OCI-LY1 (cell line): ENCODE measurements at regions not wholly inside any gene's neighbourhood (a gene's known extent, or its start where the extent isn't known, plus 50 kb on each side); places are given as distances from the start of the nearest gene placed in this dataset.
"Not testable (repeated sequence)": the region's sequence is repeated elsewhere in the genome, so short reads cannot be mapped to it uniquely, and the experiment has no call there.

ENCODE experiments used
- H2AFZ ChIP-seq: fragments of 200-600 bp; sonication (generic), shearing (Covaris generic); 2 replicates; pipeline ENCODE4 v1.6.0; 2014; ENCODE audit warnings: antibody characterized with exemption, mild to moderate bottlenecking, low read length
- H3F3A ChIP-seq: fragments of 200-600 bp; sonication (generic), shearing (Covaris generic); 2 replicates; pipeline ENCODE4 v1.6.0; 2014; ENCODE audit warnings: mild to moderate bottlenecking, antibody characterized with exemption, low read length, moderate library complexity; ENCODE audit not compliant: insufficient read depth
- H3K27ac ChIP-seq: fragments of 200-600 bp; sonication (generic); 2 replicates; pipeline ENCODE4 v1.5.1; 2014; ENCODE audit warnings: low read length, mixed run types, mild to moderate bottlenecking, low read depth; ENCODE audit not compliant: poor library complexity, severe bottlenecking
- H3K27me3 ChIP-seq: fragments of 200-600 bp; sonication (generic); 2 replicates; pipeline ENCODE4 v1.6.0; 2014; ENCODE audit warnings: antibody characterized with exemption, mild to moderate bottlenecking, low read length, moderate library complexity; ENCODE audit not compliant: insufficient read depth
- H3K36me3 ChIP-seq: fragments of 200-600 bp; sonication (generic); 2 replicates; pipeline ENCODE4 v1.6.1; 2014; ENCODE audit warnings: mild to moderate bottlenecking, antibody characterized with exemption, low read length, moderate library complexity, mixed read lengths; ENCODE audit not compliant: insufficient read depth
- H3K4me1 ChIP-seq: fragments of 200-600 bp; sonication (generic); 2 replicates; pipeline ENCODE4 v1.5.1; 2014; ENCODE audit warnings: mild to moderate bottlenecking, low read length, moderate library complexity; ENCODE audit not compliant: insufficient read depth, severe bottlenecking
- H3K4me2 ChIP-seq: fragments of 200-600 bp; sonication (generic), shearing (Covaris generic); 2 replicates; pipeline ENCODE4 v1.6.1; 2014; ENCODE audit warnings: low read length
- H3K4me3 ChIP-seq: fragments of 200-600 bp; sonication (generic); 2 replicates; pipeline ENCODE4 v1.5.1; 2014; ENCODE audit warnings: low read length, low read depth, mild to moderate bottlenecking, mixed read lengths; ENCODE audit not compliant: poor library complexity, severe bottlenecking
- H3K79me2 ChIP-seq: fragments of 200-600 bp; shearing (Covaris generic); 2 replicates; pipeline ENCODE4 v1.6.1; 2016; ENCODE audit warnings: mixed run types, low read length, mixed read lengths; ENCODE audit not compliant: insufficient read depth
- H3K9ac ChIP-seq: fragments of 200-600 bp; sonication (generic), shearing (Covaris generic); 2 replicates; pipeline ENCODE4 v1.6.1; 2014; ENCODE audit warnings: mild to moderate bottlenecking, low read length, mixed read lengths
- H3K9me2 ChIP-seq: fragments of 200-600 bp; sonication (generic), shearing (Covaris generic); 2 replicates; pipeline ENCODE4 v1.6.1; 2014; ENCODE audit warnings: low read depth, mild to moderate bottlenecking, low read length, mixed read lengths
- H3K9me3 ChIP-seq: fragments of 200-600 bp; shearing (Covaris generic); 2 replicates; pipeline ENCODE4 v1.6.1; 2014; ENCODE audit warnings: low read length, mixed read lengths
- H4K20me1 ChIP-seq: fragments of 200-600 bp; sonication (generic), shearing (Covaris generic); 2 replicates; pipeline ENCODE4 v1.6.0; 2016; ENCODE audit warnings: mild to moderate bottlenecking, low read length; ENCODE audit not compliant: insufficient read depth
- CTCF ChIP-seq: fragments of 200-600 bp; sonication (generic), shearing (Covaris generic); IDR thresholded peaks from 2 replicates; pipeline ENCODE4 v1.5.1; 2017; ENCODE audit warnings: mild to moderate bottlenecking, antibody characterized with exemption, low read length, moderate library complexity, mixed read lengths
- EZH2 ChIP-seq: fragments of 200-600 bp; sonication (generic), shearing (Covaris generic); IDR thresholded peaks from 2 replicates; pipeline ENCODE4 v1.8.0; 2017; ENCODE audit warnings: borderline replicate concordance, mixed run types, mild to moderate bottlenecking, antibody characterized with exemption, low read length, moderate library complexity, mixed read lengths

- H2AFZ ChIP-seq, result no peak overlapping the region
- no peaks in the 10 kb centered on the region for H4K20me1 ChIP-seq
- H3K4me1 ChIP-seq, result peaks cover 9% of the 10 kb centered on the region
- no peaks in the 10 kb centered on the region for H3K36me3 ChIP-seq
- TF ChIP-seq CTCF, result no peak
- no peak for TF ChIP-seq EZH2
- H3K27ac ChIP-seq, result no peak overlapping the region
- H3F3A ChIP-seq, result no peaks in the 10 kb centered on the region
- no peak overlapping the region for H3K4me2 ChIP-seq
- no peak overlapping the region for H3K4me3 ChIP-seq
- no peaks in the 10 kb centered on the region for H3K9me3 ChIP-seq
- no peaks in the 10 kb centered on the region for H3K79me2 ChIP-seq
- no peaks in the 10 kb centered on the region for H3K9me2 ChIP-seq
- H3K9ac ChIP-seq, result no peak overlapping the region
- no peaks in the 10 kb centered on the region for H3K27me3 ChIP-seq
Measured at GRCh38 chr4:110415478-110415877, 60.5 kb upstream of the ENPEP start.

GRCh38 chr4:110415041-110415440, 60.9 kb upstream of the ENPEP start:
- Histone ChIP-seq H3K4me2 (no peak overlapping the region), H3K79me2 (no peaks in the 10 kb centered on the region), H3K4me3 (no peak overlapping the region), H2AFZ (no peak overlapping the region), H3K27ac (no peak overlapping the region), H3K4me1 (peaks cover 9% of the 10 kb centered on the region), H3K27me3 (no peaks in the 10 kb centered on the region), H3K9me2 (no peaks in the 10 kb centered on the region), H3K36me3 (no peaks in the 10 kb centered on the region), H3K9me3 (no peaks in the 10 kb centered on the region), H3F3A (no peaks in the 10 kb centered on the region), H3K9ac (no peak overlapping the region), H4K20me1 (no peaks in the 10 kb centered on the region)
- no peak for TF ChIP-seq EZH2
- no peak for TF ChIP-seq CTCF

- no peak overlapping the region for H3K9ac ChIP-seq
- no peaks in the 10 kb centered on the region for H3F3A ChIP-seq
- no peaks in the 10 kb centered on the region for H3K27me3 ChIP-seq
- H4K20me1 ChIP-seq, result no peaks in the 10 kb centered on the region
- H3K4me1 ChIP-seq, result peaks cover 9% of the 10 kb centered on the region
- H3K9me2 ChIP-seq, result no peaks in the 10 kb centered on the region
- no peak overlapping the region for H3K4me2 ChIP-seq
- no peaks in the 10 kb centered on the region for H3K36me3 ChIP-seq
- H3K4me3 ChIP-seq, result no peak overlapping the region
- no peaks in the 10 kb centered on the region for H3K79me2 ChIP-seq
- no peak overlapping the region for H2AFZ ChIP-seq
- TF ChIP-seq EZH2, result no peak
- TF ChIP-seq CTCF, result no peak
- no peaks in the 10 kb centered on the region for H3K9me3 ChIP-seq
- H3K27ac ChIP-seq, result no peak overlapping the region
Measured at GRCh38 chr4:110414561-110414920, 61.4 kb upstream of the ENPEP start.

- not testable (repeated sequence) for H3K9me3 ChIP-seq, H3K9me2 ChIP-seq, H3K36me3 ChIP-seq, H4K20me1 ChIP-seq, H3K4me2 ChIP-seq, H3F3A ChIP-seq, H3K4me1 ChIP-seq, H3K27ac ChIP-seq, H3K79me2 ChIP-seq, H3K4me3 ChIP-seq, H3K27me3 ChIP-seq, H2AFZ ChIP-seq, H3K9ac ChIP-seq
Measured at GRCh38 chr4:110413807-110414560, 62.0 kb upstream of the ENPEP start.
